ENCODE measurements at regions not wholly inside any gene's neighbourhood (a gene's known extent, or its start where the extent isn't known, plus 50 kb on each side); places are given as distances from the start of the nearest gene placed in this dataset.

GRCh38 chr9:16214677-16215352 lies 655.7 kb downstream of the BNC2 start:
- peaks cover 10% of the 10 kb centered on the region for H3K4me1 Mint-ChIP-seq (ENCODE audit: insufficient read depth, unreplicated experiment)
- no peaks in the 10 kb centered on the region for H3K27me3 Mint-ChIP-seq (ENCODE audit: insufficient read depth, unreplicated experiment)
- H3K9me3 Mint-ChIP-seq (ENCODE audit: unreplicated experiment): no peaks in the 10 kb centered on the region
- no peak for TF ChIP-seq CTCF (IDR thresholded peaks at IDR 0.05; ENCODE audit: unreplicated experiment)
- ChIA-PET CTCF (interaction anchor here (0.6 kb wide), 2 partner anchors 9 to 457 kb away, joined by 3 to 4 read pairs; no protein-coding TSS in a partner anchor), POLR2A (interaction anchor here (0.6 to 1.3 kb wide), 2 partner anchors 12 to 374 kb away, joined by 3 to 7 read pairs; no protein-coding TSS in a partner anchor)
- no peaks in the 10 kb centered on the region for H3K36me3 Mint-ChIP-seq (ENCODE audit: insufficient read depth, unreplicated experiment)
- no peak for DNase-seq (ENCODE audit: unreplicated experiment)
- no TSS peak for BruUV-seq (replicated peaks)
- intact Hi-C loops (cut with micrococcal nuclease): no loop called here
- H3K4me3 Mint-ChIP-seq (ENCODE audit: unreplicated experiment): no peak overlapping the region
- no peak overlapping the region for H3K27ac Mint-ChIP-seq (ENCODE audit: low read depth, unreplicated experiment)

- BruUV-seq (replicated peaks): no TSS peak
- intact Hi-C loops (cut with micrococcal nuclease): no loop called here
- no peaks in the 10 kb centered on the region for H3K36me3 Mint-ChIP-seq (ENCODE audit: insufficient read depth, unreplicated experiment)
- no peaks in the 10 kb centered on the region for H3K9me3 Mint-ChIP-seq (ENCODE audit: unreplicated experiment)
- H3K4me1 Mint-ChIP-seq (ENCODE audit: insufficient read depth, unreplicated experiment): peaks cover 10% of the 10 kb centered on the region
- TF ChIP-seq CTCF (IDR thresholded peaks at IDR 0.05; ENCODE audit: unreplicated experiment): no peak
- H3K27me3 Mint-ChIP-seq (ENCODE audit: insufficient read depth, unreplicated experiment): no peaks in the 10 kb centered on the region
- POLR2A ChIA-PET: no interaction called here
- CTCF ChIA-PET: interaction anchor here (0.6 kb wide), 1 partner anchor 8 kb away, joined by 3 read pairs; no protein-coding TSS in a partner anchor
- no peak overlapping the region for H3K4me3 Mint-ChIP-seq (ENCODE audit: unreplicated experiment)
- H3K27ac Mint-ChIP-seq (ENCODE audit: low read depth, unreplicated experiment): no peak overlapping the region
- no peak for DNase-seq (ENCODE audit: unreplicated experiment)
Measured at GRCh38 chr9:16215353-16215680, 655.2 kb downstream of the BNC2 start.

- intact Hi-C loops (cut with micrococcal nuclease): no loop called here
- H3K4me3 Mint-ChIP-seq (ENCODE audit: unreplicated experiment): no peak overlapping the region
- POLR2A ChIA-PET: interaction anchor here (1.2 kb wide), 1 partner anchor 15 kb away, joined by 5 read pairs; no protein-coding TSS in a partner anchor
- peaks cover 24% of the 10 kb centered on the region for H3K4me1 Mint-ChIP-seq (ENCODE audit: insufficient read depth, unreplicated experiment)
- BruUV-seq (replicated peaks): no TSS peak
- H3K27me3 Mint-ChIP-seq (ENCODE audit: insufficient read depth, unreplicated experiment): peaks cover 11% of the 10 kb centered on the region
- no peak for TF ChIP-seq CTCF (IDR thresholded peaks at IDR 0.05; ENCODE audit: unreplicated experiment)
- H3K9me3 Mint-ChIP-seq (ENCODE audit: unreplicated experiment): no peaks in the 10 kb centered on the region
- DNase-seq (ENCODE audit: unreplicated experiment): no peak
- no peak overlapping the region for H3K27ac Mint-ChIP-seq (ENCODE audit: low read depth, unreplicated experiment)
- no peaks in the 10 kb centered on the region for H3K36me3 Mint-ChIP-seq (ENCODE audit: insufficient read depth, unreplicated experiment)
- CTCF ChIA-PET: no interaction called here
Measured at GRCh38 chr9:16217943-16218701, 652.3 kb downstream of the BNC2 start.

GRCh38 chr9:16221366-16221765 lies 649.1 kb downstream of the BNC2 start:
- CTCF ChIA-PET: interaction anchor here (0.6 kb wide), 1 partner anchor 37 kb away, joined by 3 read pairs; no protein-coding TSS in a partner anchor
- no peak overlapping the region for H3K27ac Mint-ChIP-seq (ENCODE audit: low read depth, unreplicated experiment)

More at GRCh38 chr9:16221366-16221765, 649.1 kb downstream of the BNC2 start:
- Mint-ChIP-seq H3K36me3 (ENCODE audit: insufficient read depth, unreplicated experiment) (no peaks in the 10 kb centered on the region), H3K4me1 (ENCODE audit: insufficient read depth, unreplicated experiment) (peaks cover 14% of the 10 kb centered on the region), H3K27me3 (ENCODE audit: insufficient read depth, unreplicated experiment) (peaks cover 11% of the 10 kb centered on the region), H3K4me3 (ENCODE audit: unreplicated experiment) (no peak overlapping the region), H3K9me3 (ENCODE audit: unreplicated experiment) (no peaks in the 10 kb centered on the region)
- no peak for DNase-seq (ENCODE audit: unreplicated experiment)
- POLR2A ChIA-PET: no interaction called here
- no TSS peak for BruUV-seq (replicated peaks)
- no peak for TF ChIP-seq CTCF (IDR thresholded peaks at IDR 0.05; ENCODE audit: unreplicated experiment)
- intact Hi-C loops (cut with micrococcal nuclease): no loop called here
